ENCODE measurements at regions not wholly inside any gene's neighbourhood (a gene's known extent, or its start where the extent isn't known, plus 50 kb on each side); places are given as distances from the start of the nearest gene placed in this dataset.

DNA sequence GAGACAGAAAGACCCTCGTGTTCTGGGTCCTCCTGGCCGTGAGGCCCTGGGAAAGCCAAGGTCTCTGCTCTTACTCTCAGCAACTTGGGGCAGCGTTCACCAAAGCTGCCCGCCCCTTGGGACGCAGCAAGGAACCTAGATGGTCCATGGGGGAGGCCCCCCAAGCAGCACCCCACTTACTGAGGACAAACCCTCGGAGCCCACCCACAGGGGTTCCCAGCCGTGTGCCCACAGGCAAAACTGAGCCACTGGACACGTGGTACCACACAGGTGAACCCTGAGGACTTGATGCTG is 166.2 kb upstream of the IQSEC1 start:
- Histone ChIP-seq H3K4me3 (no peak overlapping the region), H3K4me1 (no peaks in the 10 kb centered on the region), H3K27ac (no peak overlapping the region), H3K27me3 (peaks cover 0 to 37% of the 10 kb centered on the region in 2 donors), H3K36me3 (no peaks in the 10 kb centered on the region), H3K9me3 (no peaks in the 10 kb centered on the region)
- DNase-seq: no peak
- intact Hi-C loops (cut with DNase I; ENCODE audit: low total_unique reads): no loop called here
- TF ChIP-seq CTCF (IDR thresholded peaks at IDR 0.05): no peak

DNA sequence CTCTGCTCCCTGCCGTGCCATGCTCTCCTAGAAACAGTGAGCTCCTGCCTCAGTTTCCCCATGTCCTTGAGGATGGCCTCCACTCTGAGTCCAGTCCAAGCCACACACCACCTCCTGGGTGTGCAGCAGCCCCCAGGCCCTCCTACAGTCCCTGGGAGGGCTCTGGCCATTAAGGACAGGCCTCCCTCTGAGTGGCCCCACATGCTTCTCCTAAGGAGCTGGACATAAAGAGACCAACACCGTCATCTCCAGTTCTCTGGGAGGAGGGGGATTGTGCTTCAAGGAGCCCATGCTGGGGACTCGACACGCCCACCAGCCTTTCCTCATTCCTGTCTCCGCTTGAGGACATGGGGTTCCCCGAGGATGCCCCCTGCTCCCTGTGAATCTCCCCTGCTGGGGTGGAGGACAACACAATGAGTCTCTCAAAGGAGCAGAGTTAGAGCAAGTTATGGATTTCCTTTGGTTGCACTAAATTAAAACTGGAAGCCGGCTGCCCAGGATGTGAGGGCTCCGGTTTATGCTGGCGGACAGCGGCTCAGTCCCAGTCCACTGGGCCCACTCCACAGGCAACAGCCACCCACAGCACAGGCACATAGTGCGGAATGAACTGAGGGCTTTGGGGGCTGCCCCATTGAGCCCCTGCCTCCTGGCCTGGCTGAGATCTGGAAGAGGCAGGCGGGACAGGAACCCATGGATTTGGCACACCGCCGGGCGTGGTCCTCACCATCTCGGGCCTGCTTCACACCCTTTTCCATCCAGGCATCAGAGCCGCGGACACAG is 165.6 kb upstream of the IQSEC1 start:
- Histone ChIP-seq H3K27me3 (peaks cover 0 to 42% of the 10 kb centered on the region in 2 donors), H3K36me3 (no peaks in the 10 kb centered on the region), H3K27ac (no peak overlapping the region), H3K4me3 (no peak overlapping the region), H3K9me3 (no peaks in the 10 kb centered on the region), H3K4me1 (no peaks in the 10 kb centered on the region)
- TF ChIP-seq CTCF (IDR thresholded peaks at IDR 0.05): no peak
- DNase-seq: no peak
- intact Hi-C loops (cut with DNase I; ENCODE audit: low total_unique reads): no loop called here

DNA sequence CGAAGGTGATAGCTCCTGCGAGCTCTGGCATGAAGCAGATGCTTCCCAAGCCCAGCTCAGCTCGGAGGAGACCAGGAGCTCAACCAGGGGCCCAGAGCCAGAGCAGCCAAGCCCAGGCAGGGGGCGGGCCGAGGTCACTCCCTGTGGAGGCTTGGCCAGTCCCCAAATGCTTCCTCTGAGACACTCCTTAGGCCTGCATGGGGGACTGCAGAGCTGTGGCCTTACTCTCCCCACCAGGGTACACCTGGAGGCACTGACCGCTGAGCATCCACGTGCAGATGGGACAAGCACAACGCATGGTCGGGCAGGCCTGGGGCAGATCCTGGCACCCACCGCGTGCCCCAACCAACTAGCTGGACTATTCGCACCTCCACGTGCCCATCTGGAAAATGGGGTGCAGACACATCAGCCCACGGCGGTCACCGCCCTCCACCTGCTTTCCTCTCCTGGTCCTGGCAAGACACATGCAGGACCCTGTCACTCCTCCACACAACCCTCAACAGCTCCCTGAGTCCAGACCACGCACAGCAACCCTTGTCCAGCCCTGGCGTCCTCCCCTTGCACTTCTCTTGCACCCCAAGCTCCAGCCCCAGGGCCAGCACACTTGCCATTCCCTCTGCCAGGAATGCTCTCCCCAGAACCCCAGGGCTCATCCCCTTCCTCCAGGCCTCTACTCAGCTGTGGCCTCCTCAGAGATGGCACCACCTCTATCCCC is 164.7 kb upstream of the IQSEC1 start:
- DNase-seq: no peak
- H3K36me3 ChIP-seq: no peaks in the 10 kb centered on the region
- intact Hi-C loops (cut with DNase I; ENCODE audit: low total_unique reads): no loop called here
- no peaks in the 10 kb centered on the region for H3K4me1 ChIP-seq
- no peak overlapping the region for H3K27ac ChIP-seq
- no peak overlapping the region for H3K4me3 ChIP-seq
- no peaks in the 10 kb centered on the region for H3K9me3 ChIP-seq
- peaks cover 0 to 51% of the 10 kb centered on the region in 2 donors for H3K27me3 ChIP-seq
- no peak for TF ChIP-seq CTCF (IDR thresholded peaks at IDR 0.05)

- intact Hi-C loops (cut with DNase I; ENCODE audit: low total_unique reads): no loop called here
- no peak for DNase-seq
- TF ChIP-seq CTCF (IDR thresholded peaks at IDR 0.05): no peak
- Histone ChIP-seq H3K27me3 (peaks cover 0 to 59% of the 10 kb centered on the region in 2 donors), H3K9me3 (no peaks in the 10 kb centered on the region), H3K36me3 (no peaks in the 10 kb centered on the region), H3K4me3 (no peak overlapping the region), H3K4me1 (no peaks in the 10 kb centered on the region), H3K27ac (no peak overlapping the region)
Measured at GRCh38 chr3:13236557-13237173, 163.4 kb upstream of the IQSEC1 start.

GRCh38 chr3:13235897-13236296 is 162.7 kb upstream of the IQSEC1 start:
- Histone ChIP-seq H3K27ac (no peak overlapping the region), H3K9me3 (no peaks in the 10 kb centered on the region), H3K36me3 (no peaks in the 10 kb centered on the region), H3K4me1 (no peaks in the 10 kb centered on the region), H3K4me3 (no peak overlapping the region), H3K27me3 (peaks cover 0 to 59% of the 10 kb centered on the region in 2 donors)
- no peak for DNase-seq
- intact Hi-C loops (cut with DNase I; ENCODE audit: low total_unique reads): no loop called here
- no peak for TF ChIP-seq CTCF (IDR thresholded peaks at IDR 0.05)

All from tibial artery (tissue), 4 donors.